ENCODE measurements at regions not wholly inside any gene's neighbourhood (a gene's known extent, or its start where the extent isn't known, plus 50 kb on each side); places are given as distances from the start of the nearest gene placed in this dataset.

- Histone ChIP-seq H3K4me3 (ENCODE audit: low read length in 2 of 2) (no peak overlapping the region), H3K4me1 (ENCODE audit: insufficient read depth, low read length) (no peaks in the 10 kb centered on the region), H3K9me3 (ENCODE audit: control insufficient read depth in 1 of 2, low read length in 2 of 2) (no peaks in the 10 kb centered on the region), H3K36me3 (ENCODE audit: insufficient read depth, low read length) (no peaks in the 10 kb centered on the region), H3K27me3 (ENCODE audit: insufficient read depth, low read length) (no peaks in the 10 kb centered on the region), H3K27ac (ENCODE audit: low read depth, low read length) (no peak overlapping the region)
- Mint-ChIP-seq H3K27ac (no peak overlapping the region), H3K9me3 (peaks cover 0 to 3% (median 0%) of the 10 kb centered on the region in 8 donors), H3K4me3 (no peak overlapping the region), H3K27me3 (peaks cover 0 to 4% of the 10 kb centered on the region in 2 donors), H3K36me3 (no peaks in the 10 kb centered on the region), H3K4me1 (no peaks in the 10 kb centered on the region)
- CTCF ChIA-PET (ENCODE audit: partially characterized antibody) = interaction anchor here (1.3 kb wide), 1 partner anchor 13 kb away, joined by 3 read pairs; no protein-coding TSS in a partner anchor
- POLR2A ChIA-PET (ENCODE audit: partially characterized antibody) = no interaction called here
- no peak for DNase-seq
- intact Hi-C loops (cut with micrococcal nuclease) = no loop called here
Observed at GRCh38 chrX:134747006-134747405, 50.0 kb downstream of the PABIR2 start.

DNA sequence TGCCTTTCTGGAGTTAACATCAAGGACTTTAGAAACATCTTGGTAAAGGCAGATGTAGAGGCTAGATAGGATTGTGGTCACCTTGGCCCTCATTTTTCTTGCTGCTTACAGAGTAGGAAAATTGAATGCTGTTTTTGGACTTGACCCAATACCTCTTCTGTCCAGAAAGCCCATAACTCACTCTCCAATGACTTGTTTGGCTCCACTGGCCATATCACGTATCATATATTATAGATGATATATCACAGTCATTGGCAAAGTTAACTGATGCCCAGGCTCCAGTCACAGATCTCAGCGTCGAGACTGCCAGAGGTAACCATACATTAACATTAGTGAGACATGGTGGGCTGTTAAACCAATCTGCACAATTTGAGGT, 50.6 kb downstream of the PABIR2 start:
- ChIA-PET POLR2A (ENCODE audit: partially characterized antibody) (no interaction called here), CTCF (ENCODE audit: partially characterized antibody) (interaction anchor here (1.3 kb wide), 1 partner anchor 14 kb away, joined by 3 read pairs; no protein-coding TSS in a partner anchor)
- Histone ChIP-seq H3K4me1 (ENCODE audit: insufficient read depth, low read length) (no peaks in the 10 kb centered on the region), H3K9me3 (ENCODE audit: control insufficient read depth in 1 of 2, low read length in 2 of 2) (no peaks in the 10 kb centered on the region), H3K27me3 (ENCODE audit: insufficient read depth, low read length) (no peaks in the 10 kb centered on the region), H3K4me3 (ENCODE audit: low read length in 2 of 2) (no peak overlapping the region), H3K36me3 (ENCODE audit: insufficient read depth, low read length) (no peaks in the 10 kb centered on the region), H3K27ac (ENCODE audit: low read depth, low read length) (no peak overlapping the region)
- Mint-ChIP-seq H3K4me1 (no peaks in the 10 kb centered on the region), H3K27me3 (peaks cover 0 to 3% of the 10 kb centered on the region in 2 donors), H3K4me3 (no peak overlapping the region), H3K9me3 (peaks cover 0 to 3% (median 0%) of the 10 kb centered on the region in 8 donors), H3K27ac (no peak overlapping the region), H3K36me3 (no peaks in the 10 kb centered on the region)
- intact Hi-C loops (cut with micrococcal nuclease) = no loop called here
- DNase-seq = no peak

GRCh38 chrX:134745636-134746409, 51.2 kb downstream of the PABIR2 start:
- H3K4me3 Mint-ChIP-seq = no peak overlapping the region
- no peak overlapping the region for H3K27ac Mint-ChIP-seq
- Histone ChIP-seq H3K27me3 (ENCODE audit: insufficient read depth, low read length) (no peaks in the 10 kb centered on the region), H3K36me3 (ENCODE audit: insufficient read depth, low read length) (no peaks in the 10 kb centered on the region), H3K27ac (ENCODE audit: low read depth, low read length) (no peak overlapping the region), H3K4me1 (ENCODE audit: insufficient read depth, low read length) (no peaks in the 10 kb centered on the region), H3K4me3 (ENCODE audit: low read length in 2 of 2) (no peak overlapping the region), H3K9me3 (ENCODE audit: control insufficient read depth in 1 of 2, low read length in 2 of 2) (no peaks in the 10 kb centered on the region)
- H3K27me3 Mint-ChIP-seq = no peaks in the 10 kb centered on the region
- no peaks in the 10 kb centered on the region for H3K9me3 Mint-ChIP-seq
- POLR2A ChIA-PET (ENCODE audit: partially characterized antibody) = no interaction called here
- intact Hi-C loops (cut with micrococcal nuclease) = no loop called here
- H3K36me3 Mint-ChIP-seq = no peaks in the 10 kb centered on the region
- CTCF ChIA-PET (ENCODE audit: partially characterized antibody) = interaction anchor here (1.3 kb wide), 1 partner anchor 15 kb away, joined by 3 read pairs; no protein-coding TSS in a partner anchor
- DNase-seq = no peak
- no peaks in the 10 kb centered on the region for H3K4me1 Mint-ChIP-seq

GRCh38 chrX:134743091-134743490, 53.9 kb downstream of the PABIR2 start:
- H3K9me3 Mint-ChIP-seq = peaks cover 0 to 2% (median 0%) of the 10 kb centered on the region in 8 donors
- Histone ChIP-seq H3K27me3 (ENCODE audit: insufficient read depth, low read length) (no peaks in the 10 kb centered on the region), H3K4me3 (ENCODE audit: low read length in 2 of 2) (no peak overlapping the region)

DNA sequence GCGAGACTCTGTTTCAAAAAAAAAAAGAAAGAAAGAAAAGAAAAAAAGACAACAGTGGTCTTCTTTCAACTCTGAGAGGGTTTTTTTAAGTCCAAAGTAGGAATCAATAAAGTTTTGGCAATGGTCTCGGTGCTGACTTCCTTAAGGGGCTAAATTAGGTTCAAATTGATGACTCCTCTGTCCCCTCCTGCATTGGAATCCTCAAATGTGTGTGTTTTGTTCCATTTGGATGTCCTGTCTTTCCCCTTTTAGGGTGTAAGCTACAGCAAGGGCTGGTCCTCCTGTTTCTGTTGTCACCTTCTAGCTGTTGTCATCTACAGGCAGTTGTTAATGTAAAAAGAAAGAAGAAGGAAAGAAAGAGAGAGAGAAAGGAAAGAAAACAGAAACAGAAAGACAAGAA, 54.4 kb downstream of the PABIR2 start:
- H3K27ac ChIP-seq (ENCODE audit: low read depth, low read length) = no peak overlapping the region
- no peaks in the 10 kb centered on the region for H3K27me3 ChIP-seq (ENCODE audit: insufficient read depth, low read length)
- intact Hi-C loops (cut with micrococcal nuclease) = no loop called here
- Mint-ChIP-seq H3K4me3 (no peak overlapping the region), H3K9me3 (peaks cover 0 to 2% (median 0%) of the 10 kb centered on the region in 8 donors), H3K27me3 (no peaks in the 10 kb centered on the region), H3K36me3 (no peaks in the 10 kb centered on the region), H3K4me1 (no peaks in the 10 kb centered on the region), H3K27ac (no peak overlapping the region)
- H3K9me3 ChIP-seq (ENCODE audit: control insufficient read depth in 1 of 2, low read length in 2 of 2) = no peaks in the 10 kb centered on the region
- DNase-seq = no peak
- ChIA-PET POLR2A (ENCODE audit: partially characterized antibody) (no interaction called here), CTCF (ENCODE audit: partially characterized antibody) (no interaction called here)
- H3K36me3 ChIP-seq (ENCODE audit: insufficient read depth, low read length) = no peaks in the 10 kb centered on the region
- H3K4me3 ChIP-seq (ENCODE audit: low read length in 2 of 2) = no peak overlapping the region
- no peaks in the 10 kb centered on the region for H3K4me1 ChIP-seq (ENCODE audit: insufficient read depth, low read length)

More at GRCh38 chrX:134743091-134743490, 53.9 kb downstream of the PABIR2 start:
- H3K27me3 Mint-ChIP-seq = no peaks in the 10 kb centered on the region
- H3K4me1 Mint-ChIP-seq = no peaks in the 10 kb centered on the region
- DNase-seq = no peak
- no peaks in the 10 kb centered on the region for H3K9me3 ChIP-seq (ENCODE audit: control insufficient read depth in 1 of 2, low read length in 2 of 2)
- intact Hi-C loops (cut with micrococcal nuclease) = no loop called here
- no peak overlapping the region for H3K4me3 Mint-ChIP-seq
- no peaks in the 10 kb centered on the region for H3K36me3 Mint-ChIP-seq
- H3K36me3 ChIP-seq (ENCODE audit: insufficient read depth, low read length) = no peaks in the 10 kb centered on the region
- H3K4me1 ChIP-seq (ENCODE audit: insufficient read depth, low read length) = no peaks in the 10 kb centered on the region
- CTCF ChIA-PET (ENCODE audit: partially characterized antibody) = no interaction called here
- no peak overlapping the region for H3K27ac Mint-ChIP-seq
- no peak overlapping the region for H3K27ac ChIP-seq (ENCODE audit: low read depth, low read length)
- POLR2A ChIA-PET (ENCODE audit: partially characterized antibody) = no interaction called here

GRCh38 chrX:134741746-134742145, 55.3 kb downstream of the PABIR2 start:
- Histone ChIP-seq H3K27ac (ENCODE audit: low read depth, low read length) (no peak overlapping the region), H3K27me3 (ENCODE audit: insufficient read depth, low read length) (no peaks in the 10 kb centered on the region), H3K4me3 (ENCODE audit: low read length in 2 of 2) (no peak overlapping the region), H3K4me1 (ENCODE audit: insufficient read depth, low read length) (no peaks in the 10 kb centered on the region), H3K9me3 (ENCODE audit: control insufficient read depth in 1 of 2, low read length in 2 of 2) (no peaks in the 10 kb centered on the region), H3K36me3 (ENCODE audit: insufficient read depth, low read length) (no peaks in the 10 kb centered on the region)
- ChIA-PET POLR2A (ENCODE audit: partially characterized antibody) (no interaction called here), CTCF (ENCODE audit: partially characterized antibody) (no interaction called here)
- intact Hi-C loops (cut with micrococcal nuclease) = no loop called here
- H3K9me3 Mint-ChIP-seq = peaks cover 0 to 2% (median 0%) of the 10 kb centered on the region in 8 donors
- no peaks in the 10 kb centered on the region for H3K27me3 Mint-ChIP-seq
- H3K27ac Mint-ChIP-seq = no peak overlapping the region
- H3K36me3 Mint-ChIP-seq = no peaks in the 10 kb centered on the region
- DNase-seq = no peak
- H3K4me1 Mint-ChIP-seq = no peaks in the 10 kb centered on the region
- no peak overlapping the region for H3K4me3 Mint-ChIP-seq

DNA sequence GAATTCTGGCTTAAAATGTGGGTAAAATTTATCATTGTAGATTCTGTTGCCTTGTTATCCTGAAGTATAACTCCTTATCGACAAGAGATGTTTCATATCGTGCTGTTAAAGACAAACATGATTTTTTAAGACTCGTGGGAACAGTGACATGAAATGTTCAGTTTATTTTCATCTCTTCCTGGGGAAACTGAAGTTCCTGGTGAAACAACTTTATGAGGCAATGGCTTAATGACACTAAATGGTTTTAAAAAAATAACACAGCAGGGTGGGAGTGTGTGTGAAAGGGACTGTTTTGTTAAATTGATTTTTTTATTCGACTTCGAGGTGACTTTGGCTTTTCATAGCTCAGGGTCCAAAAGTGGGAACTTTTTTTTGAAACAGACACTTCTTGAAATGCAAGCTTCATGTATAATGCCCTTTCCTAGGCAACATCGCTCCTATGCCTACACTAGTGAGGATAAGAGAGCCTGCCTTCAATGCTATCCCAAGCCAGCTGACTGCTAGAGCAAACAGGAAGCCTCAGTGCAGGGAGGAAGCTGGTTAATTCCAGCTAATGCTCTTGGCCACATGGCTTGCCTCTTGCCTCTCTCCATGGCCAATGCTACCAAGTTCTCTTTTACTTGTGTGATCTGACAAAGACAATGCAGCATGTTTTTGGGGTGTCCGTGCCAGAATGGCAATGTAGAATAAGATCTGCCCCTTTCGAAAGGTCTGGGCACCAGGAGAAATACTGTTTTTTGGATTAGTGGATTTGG, 57.8 kb downstream of the PABIR2 start:
- intact Hi-C loops (cut with micrococcal nuclease) = no loop called here
- no peak for DNase-seq
- ChIA-PET CTCF (ENCODE audit: partially characterized antibody) (no interaction called here), POLR2A (ENCODE audit: partially characterized antibody) (no interaction called here)
- no peaks in the 10 kb centered on the region for H3K27me3 Mint-ChIP-seq
- Histone ChIP-seq H3K27me3 (ENCODE audit: insufficient read depth, low read length) (no peaks in the 10 kb centered on the region), H3K27ac (ENCODE audit: low read depth, low read length) (no peak overlapping the region), H3K4me3 (ENCODE audit: low read length in 2 of 2) (no peak overlapping the region), H3K9me3 (ENCODE audit: control insufficient read depth in 1 of 2, low read length in 2 of 2) (no peaks in the 10 kb centered on the region), H3K36me3 (ENCODE audit: insufficient read depth, low read length) (no peaks in the 10 kb centered on the region), H3K4me1 (ENCODE audit: insufficient read depth, low read length) (no peaks in the 10 kb centered on the region)
- no peak overlapping the region for H3K27ac Mint-ChIP-seq
- no peaks in the 10 kb centered on the region for H3K36me3 Mint-ChIP-seq
- peaks cover 0 to 2% (median 0%) of the 10 kb centered on the region in 8 donors for H3K9me3 Mint-ChIP-seq
- H3K4me3 Mint-ChIP-seq = no peak overlapping the region
- H3K4me1 Mint-ChIP-seq = no peaks in the 10 kb centered on the region
